Retinal pigment epithelial cell (primary cell): ENCODE measurements at regions not wholly inside any gene's neighbourhood (a gene's known extent, or its start where the extent isn't known, plus 50 kb on each side); places are given as distances from the start of the nearest gene placed in this dataset.

ENCODE experiments used
- DNase-seq: peaks from one replicate; pipeline ENCODE4 v3.0.0-alpha.2; 2010; ENCODE audit warnings: low read depth
- H3K4me3 ChIP-seq: 2 replicates; pipeline ENCODE4 v1.5.1; 2011; ENCODE audit warnings: mild to moderate bottlenecking, low read length, control low read depth, moderate library complexity
- TF ChIP-seq, protein P1 (sequence below): conservative IDR thresholded peaks from 2 replicates; pipeline ENCODE4 v1.5.1; 2011; ENCODE audit warnings: low read depth, low read length, control low read depth, inconsistent platforms

DNA sequence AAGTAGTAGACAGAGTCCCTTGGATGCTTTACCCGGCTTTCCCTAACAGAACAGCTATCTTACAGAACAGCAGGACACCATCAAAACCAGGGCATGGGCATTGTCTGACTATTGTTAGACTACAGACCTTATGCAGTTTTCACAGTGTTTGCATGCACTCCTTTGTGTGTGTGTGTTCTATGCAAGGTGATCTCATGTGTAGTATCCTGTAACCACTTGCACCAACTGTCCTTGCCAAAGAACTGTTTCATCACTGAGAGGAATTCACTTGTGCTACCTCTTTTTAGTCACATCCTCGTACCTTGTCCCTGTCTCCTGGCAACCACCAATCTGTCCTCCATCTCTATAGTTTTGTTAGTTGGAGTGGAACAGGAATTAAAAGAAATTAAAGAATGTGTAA is 183.6 kb upstream of the PZP start:
- no peak overlapping the region for H3K4me3 ChIP-seq
- DNase-seq = no peak
- TF ChIP-seq, protein P1, sequence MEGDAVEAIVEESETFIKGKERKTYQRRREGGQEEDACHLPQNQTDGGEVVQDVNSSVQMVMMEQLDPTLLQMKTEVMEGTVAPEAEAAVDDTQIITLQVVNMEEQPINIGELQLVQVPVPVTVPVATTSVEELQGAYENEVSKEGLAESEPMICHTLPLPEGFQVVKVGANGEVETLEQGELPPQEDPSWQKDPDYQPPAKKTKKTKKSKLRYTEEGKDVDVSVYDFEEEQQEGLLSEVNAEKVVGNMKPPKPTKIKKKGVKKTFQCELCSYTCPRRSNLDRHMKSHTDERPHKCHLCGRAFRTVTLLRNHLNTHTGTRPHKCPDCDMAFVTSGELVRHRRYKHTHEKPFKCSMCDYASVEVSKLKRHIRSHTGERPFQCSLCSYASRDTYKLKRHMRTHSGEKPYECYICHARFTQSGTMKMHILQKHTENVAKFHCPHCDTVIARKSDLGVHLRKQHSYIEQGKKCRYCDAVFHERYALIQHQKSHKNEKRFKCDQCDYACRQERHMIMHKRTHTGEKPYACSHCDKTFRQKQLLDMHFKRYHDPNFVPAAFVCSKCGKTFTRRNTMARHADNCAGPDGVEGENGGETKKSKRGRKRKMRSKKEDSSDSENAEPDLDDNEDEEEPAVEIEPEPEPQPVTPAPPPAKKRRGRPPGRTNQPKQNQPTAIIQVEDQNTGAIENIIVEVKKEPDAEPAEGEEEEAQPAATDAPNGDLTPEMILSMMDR = no peak

DNA sequence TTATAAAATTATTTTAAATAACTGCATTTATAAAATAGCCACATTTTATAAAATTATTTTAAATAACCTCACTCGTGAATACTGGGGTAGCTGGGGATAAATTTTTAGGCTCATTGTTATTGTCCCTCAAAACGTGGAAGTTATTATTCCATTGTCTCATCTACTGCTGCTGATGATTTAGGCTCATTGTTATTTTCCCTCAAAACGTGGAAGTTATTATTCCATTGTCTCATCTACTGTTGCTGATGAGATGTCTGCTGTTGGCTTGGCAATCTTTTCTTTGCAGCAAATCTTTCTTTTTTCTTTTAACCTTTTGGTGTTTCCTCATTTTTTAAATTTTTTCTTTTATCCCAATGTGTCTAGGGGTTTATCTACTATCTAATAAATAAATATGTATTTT is 182.6 kb upstream of the PZP start:
- no peak for DNase-seq
- TF ChIP-seq, protein P1 = no peak
- no peak overlapping the region for H3K4me3 ChIP-seq

DNA sequence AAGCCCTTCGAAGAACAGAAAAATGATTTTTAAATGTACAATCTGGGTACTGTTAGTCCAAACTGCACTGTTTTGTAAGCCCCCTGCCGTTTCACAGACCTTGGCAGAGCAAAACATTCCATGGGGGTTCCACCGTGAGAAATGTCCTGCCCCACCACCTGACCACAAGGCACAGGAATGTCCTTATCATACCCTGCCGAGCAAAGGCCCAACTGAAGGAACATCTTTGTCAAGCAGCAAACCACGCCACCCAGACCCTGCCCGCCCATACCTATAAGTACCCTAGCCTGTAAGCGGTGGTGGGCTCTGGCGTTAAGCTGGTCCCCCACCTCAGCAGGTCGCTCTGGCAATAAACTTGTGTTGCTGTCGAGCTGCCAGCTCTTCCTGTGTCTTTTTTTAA is 181.6 kb upstream of the PZP start:
- no peak for DNase-seq
- TF ChIP-seq, protein P1 = no peak
- no peak overlapping the region for H3K4me3 ChIP-seq

DNA sequence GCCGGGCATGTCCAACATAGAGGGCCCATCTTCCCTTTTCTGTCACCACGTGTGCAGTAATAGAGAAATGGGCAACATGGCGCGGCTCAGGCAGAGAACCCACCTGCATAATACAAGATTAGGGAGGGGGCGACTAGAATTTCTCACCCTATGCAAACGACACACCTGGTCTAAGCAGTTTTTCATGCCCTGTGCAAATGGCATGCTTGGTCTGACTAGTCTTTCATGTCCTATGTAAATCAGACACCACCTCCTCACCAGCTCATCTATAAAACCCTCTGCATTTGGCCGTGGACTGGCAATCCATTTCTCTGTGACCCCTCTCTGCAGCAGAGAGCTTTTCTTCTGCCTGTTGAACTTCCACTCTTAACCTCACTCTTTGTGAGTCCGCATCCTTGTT is 180.2 kb upstream of the PZP start:
- DNase-seq = no peak

DNA sequence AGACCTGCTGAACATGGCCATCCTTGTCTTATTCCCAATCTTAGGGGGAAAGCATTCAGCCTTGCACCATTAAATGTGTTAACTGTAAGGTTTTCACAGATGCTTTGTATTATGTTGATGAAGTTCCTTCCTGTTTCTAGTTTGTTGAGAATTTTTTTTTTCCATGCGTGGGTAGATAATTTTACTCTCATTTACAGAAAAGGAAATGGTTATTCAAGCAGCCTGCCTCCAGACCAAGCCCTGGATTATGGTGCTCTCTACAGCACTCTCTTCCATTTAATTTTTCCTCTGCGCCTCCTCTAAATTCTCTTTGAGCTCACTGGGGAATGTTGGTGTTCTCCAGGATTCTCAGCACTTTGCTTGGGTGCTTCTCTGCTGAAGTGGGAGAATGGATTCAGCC is 179.3 kb upstream of the PZP start:
- TF ChIP-seq, protein P1 = no peak
- H3K4me3 ChIP-seq = no peak overlapping the region
- DNase-seq = no peak

More for the DNA sequence above, 180.2 kb upstream of the PZP start:
- TF ChIP-seq, protein P1 = no peak
- no peak overlapping the region for H3K4me3 ChIP-seq

DNA sequence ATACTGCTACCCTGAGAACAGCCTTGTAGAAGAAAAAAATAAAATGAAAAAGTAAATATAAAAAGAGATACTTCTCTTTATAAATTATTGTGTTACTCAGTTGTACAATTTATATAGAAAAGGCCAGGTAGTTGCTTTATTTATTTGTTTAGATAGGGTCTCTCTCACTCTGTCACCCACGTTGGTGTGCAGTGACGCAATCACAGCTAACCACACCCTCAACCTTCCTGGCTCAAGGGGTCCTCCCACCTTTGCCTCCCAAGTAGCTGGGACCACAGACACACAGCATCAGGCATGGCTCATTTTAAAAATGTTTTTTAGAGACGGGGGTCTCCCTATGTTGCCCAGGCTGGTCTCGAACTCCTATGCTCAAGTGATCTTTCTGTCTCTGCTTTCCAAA is 175.4 kb upstream of the PZP start:
- DNase-seq = no peak
- TF ChIP-seq, protein P1 = no peak
- no peak overlapping the region for H3K4me3 ChIP-seq

DNA sequence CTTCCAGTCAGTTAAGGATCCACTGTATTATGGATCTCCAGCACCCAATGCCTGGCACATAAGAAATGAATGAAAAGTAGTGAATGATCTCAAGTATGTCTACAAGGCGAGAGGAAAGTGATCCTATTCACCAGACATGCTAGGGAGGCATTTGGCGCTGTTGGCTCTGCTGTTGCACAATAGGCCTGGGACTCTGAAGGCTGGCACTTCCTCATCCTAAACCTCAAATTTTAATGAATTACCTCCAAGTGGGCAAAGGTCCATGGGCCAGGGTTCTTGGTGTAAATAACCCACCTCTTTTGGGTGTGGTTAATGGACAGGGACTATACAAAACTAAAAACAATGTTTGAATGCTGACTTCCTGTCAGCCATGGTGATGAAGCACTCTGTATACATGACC is 173.4 kb upstream of the PZP start:
- H3K4me3 ChIP-seq = no peak overlapping the region
- TF ChIP-seq, protein P1 = no peak
- DNase-seq = no peak
